ENCODE measurements at regions not wholly inside any gene's neighbourhood (a gene's known extent, or its start where the extent isn't known, plus 50 kb on each side); places are given as distances from the start of the nearest gene placed in this dataset.

DNA sequence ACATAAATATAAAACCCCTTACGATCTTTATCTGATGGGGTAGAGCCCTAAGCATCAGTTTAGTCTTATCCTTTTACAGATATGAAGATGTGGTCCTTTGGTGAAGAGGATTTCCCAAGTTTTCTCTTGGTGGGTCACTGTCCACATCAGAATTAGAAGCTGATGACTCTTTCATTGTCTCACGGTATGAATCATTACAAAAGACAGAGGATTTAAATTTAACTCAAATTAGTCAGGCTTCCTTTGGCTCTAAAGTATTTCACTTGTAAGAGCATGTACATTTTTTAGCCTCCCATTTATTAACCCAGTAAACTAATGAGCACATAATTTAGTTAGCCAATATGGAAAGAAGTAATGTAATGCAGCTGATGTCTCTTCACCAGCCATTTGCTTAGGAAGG is 49.9 kb upstream of the TMEM26 start:
- no peak overlapping the region for H3K4me3 ChIP-seq (ENCODE audit: insufficient read depth, low read length, poor library complexity, severe bottlenecking)
- H2AFZ ChIP-seq (ENCODE audit: low read depth, low read length, severe bottlenecking): no peak overlapping the region
- H3K27ac ChIP-seq (ENCODE audit: low read depth, low read length): no peak overlapping the region
- H3K4me2 ChIP-seq (ENCODE audit: low read depth, low read length, poor library complexity, severe bottlenecking): no peak overlapping the region
- no peaks in the 10 kb centered on the region for H3K36me3 ChIP-seq (ENCODE audit: low read length)
- H3F3A ChIP-seq (ENCODE audit: insufficient read depth): no peaks in the 10 kb centered on the region
- no peaks in the 10 kb centered on the region for H3K27me3 ChIP-seq (ENCODE audit: low read length)
- H3K9me3 ChIP-seq (ENCODE audit: insufficient read depth, low read length): no peaks in the 10 kb centered on the region
- H3K79me2 ChIP-seq (ENCODE audit: insufficient read depth, low read length): no peaks in the 10 kb centered on the region
- no peaks in the 10 kb centered on the region for H4K20me1 ChIP-seq (ENCODE audit: low read depth, low read length)
- H3K9ac ChIP-seq (ENCODE audit: low read length): no peak overlapping the region
- no peak for TF ChIP-seq EZH2phosphoT487 (conservative IDR thresholded peaks at IDR 0.05; ENCODE audit: low read length)
- no peak for TF ChIP-seq CTCF (IDR thresholded peaks at IDR 0.05; ENCODE audit: insufficient read depth, low read length, poor library complexity, severe bottlenecking)
- no peaks in the 10 kb centered on the region for H3K9me2 ChIP-seq (replicated peaks; ENCODE audit: insufficient read depth, low read length)

Data from SU-DHL-6 (cell line).